Heart left ventricle (tissue), 13 donors: ENCODE measurements at regions not wholly inside any gene's neighbourhood (a gene's known extent, or its start where the extent isn't known, plus 50 kb on each side); places are given as distances from the start of the nearest gene placed in this dataset.

Experiments
- CTCF ChIP-seq, 12 donors: fragments of 200-600 bp; sonication (generic) in 4 of 12; IDR thresholded peaks; one replicate each; pipeline versions ENCODE4 v1.5.0 to v1.8.0; 2018 to 2022; ENCODE audit warnings: antibody characterized with exemption in 12 of 12, mild to moderate bottlenecking in 5 of 12
- POLR2A ChIP-seq, 2 donors: fragments of 450-650 bp; IDR thresholded peaks; one replicate each; pipeline ENCODE4 v1.6.1; 2017; ENCODE audit warnings: antibody characterized with exemption in 2 of 2, mild to moderate bottlenecking in 2 of 2, moderate library complexity in 2 of 2
- donor health status: ischemic (EF 13 %, LVEDD 7.1; RV severe dilation, severe dysfunction).
- donor health status: DM: no; HTN: yes; CAD: no.
- donor health status: DM: no; HTN: no; CAD: no.
- donor health status: ischemic (EF 25% LVEDD 6.9; RV normal size, moderate dysfunction).
- donor health status: ischemic (EF 25% LVEDD 5.7; RV mildly dilated, moderate dysfunction).
- donor health status: ischemic (EF 35%, LVEDD 5.7; RV mildly dilated, moderate dysfunction).
- donor health status: nonischemic (EF 11% LVEDD 7.7; RV severe dilation, severe dysfunction).
- donor health status: DM: yes; HTN: yes; CAD: no.
- donor health status: PGD.
- donor health status: ischemic (EF 29% LVEDD 5.4; RV normal size, mild dysfunction).
- donor health status: nonischemic (EF 23%, LVEDD 6.1; RV moderate dilation, normal function).

DNA sequence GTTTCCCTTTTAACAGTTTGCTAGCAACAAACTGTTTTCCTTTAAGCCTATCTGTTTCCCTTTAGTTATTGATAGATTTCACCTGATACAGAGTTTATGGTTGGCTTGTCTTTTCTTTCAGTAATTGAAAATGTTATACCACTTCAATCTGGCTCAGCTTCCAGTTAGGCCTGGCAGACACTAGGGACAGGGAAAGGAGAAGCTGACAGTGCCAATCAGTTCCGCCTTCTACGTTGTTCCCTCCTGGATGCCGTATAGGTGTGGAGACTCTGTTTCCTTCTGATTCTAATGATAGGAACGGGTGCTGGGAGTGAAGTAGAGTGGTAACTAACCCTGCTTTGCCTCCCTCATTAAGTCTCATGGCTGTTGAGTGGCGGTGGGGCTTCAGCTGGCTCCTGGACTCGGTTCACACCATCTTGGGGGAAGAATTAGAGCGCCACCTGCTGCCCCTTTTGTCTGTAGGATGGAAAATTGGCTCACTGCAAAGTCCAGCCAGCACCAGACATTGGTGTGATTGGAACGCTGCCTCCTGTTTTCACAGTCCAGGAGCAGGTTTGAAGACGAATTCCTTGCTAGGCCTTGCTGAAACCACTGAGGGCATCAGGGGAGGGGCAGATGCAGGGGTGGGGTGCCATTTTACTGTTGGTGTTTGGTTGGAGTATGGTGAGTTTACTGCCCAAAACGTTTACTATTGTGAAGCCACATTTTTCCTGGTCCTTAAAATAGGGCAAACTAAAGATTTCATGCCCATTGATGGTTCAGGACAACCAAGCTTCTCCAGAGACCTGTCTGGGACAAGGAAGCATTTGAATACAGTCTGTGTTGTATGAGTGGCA lies 1729.5 kb downstream of the GRIK2 start:
- TF ChIP-seq CTCF (IDR thresholded peaks at IDR 0.05): peak in 10 of 12 donors; percentile 5 to 36 (median 22)
- TF ChIP-seq POLR2A (IDR thresholded peaks at IDR 0.05): no peak
